ENCODE measurements at regions not wholly inside any gene's neighbourhood (a gene's known extent, or its start where the extent isn't known, plus 50 kb on each side); places are given as distances from the start of the nearest gene placed in this dataset.

DNA sequence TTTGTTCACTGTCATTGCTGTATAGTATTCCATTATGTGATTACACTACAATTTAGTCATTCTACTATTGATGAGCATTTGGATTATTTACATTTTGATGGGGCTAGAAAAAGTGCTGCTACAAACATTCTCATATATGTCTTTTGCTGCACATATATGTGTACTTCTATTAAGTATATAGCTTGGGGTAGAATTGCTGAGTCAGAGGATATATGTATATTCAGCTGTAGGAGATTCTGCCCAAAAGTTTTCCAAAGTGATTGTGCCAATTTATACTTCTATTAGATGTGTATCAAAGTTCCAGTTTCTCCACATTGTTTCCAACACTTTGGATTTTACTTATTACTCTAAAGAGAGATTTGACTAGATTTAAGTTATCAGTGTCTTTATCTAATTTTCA is 101.7 kb upstream of the UGP2 start:
- TF ChIP-seq, protein P1, sequence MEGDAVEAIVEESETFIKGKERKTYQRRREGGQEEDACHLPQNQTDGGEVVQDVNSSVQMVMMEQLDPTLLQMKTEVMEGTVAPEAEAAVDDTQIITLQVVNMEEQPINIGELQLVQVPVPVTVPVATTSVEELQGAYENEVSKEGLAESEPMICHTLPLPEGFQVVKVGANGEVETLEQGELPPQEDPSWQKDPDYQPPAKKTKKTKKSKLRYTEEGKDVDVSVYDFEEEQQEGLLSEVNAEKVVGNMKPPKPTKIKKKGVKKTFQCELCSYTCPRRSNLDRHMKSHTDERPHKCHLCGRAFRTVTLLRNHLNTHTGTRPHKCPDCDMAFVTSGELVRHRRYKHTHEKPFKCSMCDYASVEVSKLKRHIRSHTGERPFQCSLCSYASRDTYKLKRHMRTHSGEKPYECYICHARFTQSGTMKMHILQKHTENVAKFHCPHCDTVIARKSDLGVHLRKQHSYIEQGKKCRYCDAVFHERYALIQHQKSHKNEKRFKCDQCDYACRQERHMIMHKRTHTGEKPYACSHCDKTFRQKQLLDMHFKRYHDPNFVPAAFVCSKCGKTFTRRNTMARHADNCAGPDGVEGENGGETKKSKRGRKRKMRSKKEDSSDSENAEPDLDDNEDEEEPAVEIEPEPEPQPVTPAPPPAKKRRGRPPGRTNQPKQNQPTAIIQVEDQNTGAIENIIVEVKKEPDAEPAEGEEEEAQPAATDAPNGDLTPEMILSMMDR (IDR thresholded peaks at IDR 0.05) = no peak
- TF ChIP-seq POLR2A (IDR thresholded peaks at IDR 0.05; ENCODE audit: low read depth) (no peak), POLR2AphosphoS5 (IDR thresholded peaks at IDR 0.05) (no peak), EP300 (IDR thresholded peaks at IDR 0.05) (no peak)
